Calu3 (cell line): ENCODE measurements at regions not wholly inside any gene's neighbourhood (a gene's known extent, or its start where the extent isn't known, plus 50 kb on each side); places are given as distances from the start of the nearest gene placed in this dataset.

ENCODE experiments used
- BruUV-seq: library from RNA; stranded (reverse); fragments of 400-500 nt; replicated peaks from 2 replicates; lab custom pipeline; 2021; lab: Mats Ljungman, UMichigan
- CTCF ChIA-PET: fragments of 300-600 bp; sonication (Branson Sonifier 250); formaldehyde crosslinking; loops from one replicate; lab custom pipeline; 2022; ENCODE audit warnings: antibody characterized with exemption; lab: Charles Lee
- DNase-seq: peaks from one replicate; pipeline ENCODE4 v3.0.0; 2022
- H3K27ac Mint-ChIP-seq: one replicate; pipeline ENCODE4 v1.8.0; 2022; ENCODE audit warnings: mixed read lengths; ENCODE audit not compliant: unreplicated experiment
- H3K27me3 Mint-ChIP-seq: one replicate; pipeline ENCODE4 v1.8.0; 2022; ENCODE audit warnings: mixed read lengths; ENCODE audit not compliant: unreplicated experiment
- H3K36me3 Mint-ChIP-seq: one replicate; pipeline ENCODE4 v1.8.0; 2022; ENCODE audit warnings: mild to moderate bottlenecking, moderate library complexity, mixed read lengths; ENCODE audit not compliant: insufficient read depth, unreplicated experiment
- H3K4me1 Mint-ChIP-seq: one replicate; pipeline ENCODE4 v1.8.0; 2022; ENCODE audit warnings: mild to moderate bottlenecking, low read depth, mixed read lengths; ENCODE audit not compliant: unreplicated experiment
- H3K4me3 Mint-ChIP-seq: one replicate; pipeline ENCODE4 v1.8.0; 2022; ENCODE audit warnings: mild to moderate bottlenecking, low read depth, moderate library complexity, mixed read lengths; ENCODE audit not compliant: unreplicated experiment
- H3K9me3 Mint-ChIP-seq: one replicate; pipeline ENCODE4 v1.8.0; 2022; ENCODE audit warnings: low read depth, mixed read lengths; ENCODE audit not compliant: unreplicated experiment
- CTCF ChIP-seq: fragments of 200-600 bp; IDR thresholded peaks from one replicate; pipeline ENCODE4 v1.8.0; 2022; ENCODE audit warnings: antibody characterized with exemption; ENCODE audit not compliant: unreplicated experiment
- intact Hi-C: fragments of 100-400 bp; cut with micrococcal nuclease; formaldehyde crosslinking; loops from one replicate; pipeline ENCODE4 v1.10.0; 2022; ENCODE audit not compliant: unreplicated experiment

GRCh38 chr22:27050771-27051170 is 393.4 kb downstream of the MIAT start:
- H3K4me3 Mint-ChIP-seq, result no peak overlapping the region
- BruUV-seq, result no TSS peak
- CTCF ChIA-PET, result no interaction called here
- peaks cover 3% of the 10 kb centered on the region for H3K36me3 Mint-ChIP-seq
- TF ChIP-seq CTCF, result no peak
- no peak for DNase-seq
- intact Hi-C loops, result no loop called here
- no peak overlapping the region for H3K27ac Mint-ChIP-seq
- H3K27me3 Mint-ChIP-seq, result peaks cover 15% of the 10 kb centered on the region
- H3K4me1 Mint-ChIP-seq, result peaks cover 4% of the 10 kb centered on the region
- peaks cover 6% of the 10 kb centered on the region for H3K9me3 Mint-ChIP-seq

- Mint-ChIP-seq H3K4me1 (no peaks in the 10 kb centered on the region), H3K4me3 (no peak overlapping the region), H3K27ac (no peak overlapping the region), H3K36me3 (peaks cover 4% of the 10 kb centered on the region), H3K27me3 (peaks cover 21% of the 10 kb centered on the region), H3K9me3 (peaks cover 6% of the 10 kb centered on the region)
- BruUV-seq, result no TSS peak
- no peak for TF ChIP-seq CTCF
- no peak for DNase-seq
- CTCF ChIA-PET, result no interaction called here
- intact Hi-C loops, result no loop called here
Measured at GRCh38 chr22:27051407-27051806, 394.0 kb downstream of the MIAT start.

- no TSS peak for BruUV-seq
- DNase-seq, result no peak
- Mint-ChIP-seq H3K36me3 (peaks cover 4% of the 10 kb centered on the region), H3K4me1 (no peaks in the 10 kb centered on the region), H3K4me3 (no peak overlapping the region), H3K27ac (no peak overlapping the region), H3K27me3 (peaks cover 33% of the 10 kb centered on the region), H3K9me3 (peaks cover 3% of the 10 kb centered on the region)
- intact Hi-C loops, result no loop called here
- no peak for TF ChIP-seq CTCF
- CTCF ChIA-PET, result interaction anchor here (1.0 kb wide), 1 partner anchor 76 kb away, joined by 3 read pairs; no protein-coding TSS in a partner anchor
Measured at GRCh38 chr22:27057717-27058116, 400.3 kb downstream of the MIAT start.

- Mint-ChIP-seq H3K4me1 (no peaks in the 10 kb centered on the region), H3K4me3 (no peak overlapping the region), H3K36me3 (peaks cover 4% of the 10 kb centered on the region), H3K9me3 (no peaks in the 10 kb centered on the region), H3K27ac (no peak overlapping the region), H3K27me3 (peaks cover 30% of the 10 kb centered on the region)
- no peak for TF ChIP-seq CTCF
- no TSS peak for BruUV-seq
- no peak for DNase-seq
- intact Hi-C loops, result no loop called here
- CTCF ChIA-PET, result no interaction called here
Measured at GRCh38 chr22:27060190-27060589, 402.8 kb downstream of the MIAT start.
